NB4 (cell line): ENCODE measurements at regions not wholly inside any gene's neighbourhood (a gene's known extent, or its start where the extent isn't known, plus 50 kb on each side); places are given as distances from the start of the nearest gene placed in this dataset.

Experiments
- POLR2A ChIP-seq: IDR thresholded peaks from 2 replicates; pipeline ENCODE4 v1.6.1; 2011; ENCODE audit warnings: mild to moderate bottlenecking; ENCODE audit not compliant: insufficient read length; ENCODE audit errors: extremely low read depth
- TF ChIP-seq, protein P1 (sequence below): IDR thresholded peaks from one replicate; pipeline ENCODE4 v1.5.1; 2012; ENCODE audit warnings: low read depth, low read length

DNA sequence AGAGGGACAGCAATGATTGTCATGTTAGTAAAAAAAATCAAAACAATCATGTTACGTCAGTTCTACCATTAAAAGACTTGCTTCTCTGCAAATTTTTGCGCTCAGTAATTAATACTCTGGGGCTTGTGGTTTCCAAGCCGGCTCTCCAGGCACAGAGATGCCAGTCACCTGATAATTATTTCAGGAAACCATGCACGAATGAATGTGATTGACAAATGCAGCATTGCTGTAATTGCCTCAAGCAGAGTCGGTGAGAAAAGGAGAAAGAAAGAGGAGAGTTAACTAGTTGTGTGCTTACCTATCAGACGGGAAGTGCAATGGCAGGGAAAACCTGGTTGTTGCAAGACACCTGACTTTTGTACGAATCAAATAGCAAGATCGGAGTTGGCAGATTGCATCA, 609.8 kb upstream of the MKI67 start:
- TF ChIP-seq, protein P1, sequence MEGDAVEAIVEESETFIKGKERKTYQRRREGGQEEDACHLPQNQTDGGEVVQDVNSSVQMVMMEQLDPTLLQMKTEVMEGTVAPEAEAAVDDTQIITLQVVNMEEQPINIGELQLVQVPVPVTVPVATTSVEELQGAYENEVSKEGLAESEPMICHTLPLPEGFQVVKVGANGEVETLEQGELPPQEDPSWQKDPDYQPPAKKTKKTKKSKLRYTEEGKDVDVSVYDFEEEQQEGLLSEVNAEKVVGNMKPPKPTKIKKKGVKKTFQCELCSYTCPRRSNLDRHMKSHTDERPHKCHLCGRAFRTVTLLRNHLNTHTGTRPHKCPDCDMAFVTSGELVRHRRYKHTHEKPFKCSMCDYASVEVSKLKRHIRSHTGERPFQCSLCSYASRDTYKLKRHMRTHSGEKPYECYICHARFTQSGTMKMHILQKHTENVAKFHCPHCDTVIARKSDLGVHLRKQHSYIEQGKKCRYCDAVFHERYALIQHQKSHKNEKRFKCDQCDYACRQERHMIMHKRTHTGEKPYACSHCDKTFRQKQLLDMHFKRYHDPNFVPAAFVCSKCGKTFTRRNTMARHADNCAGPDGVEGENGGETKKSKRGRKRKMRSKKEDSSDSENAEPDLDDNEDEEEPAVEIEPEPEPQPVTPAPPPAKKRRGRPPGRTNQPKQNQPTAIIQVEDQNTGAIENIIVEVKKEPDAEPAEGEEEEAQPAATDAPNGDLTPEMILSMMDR = no peak
- TF ChIP-seq POLR2A = no peak
